ENCODE measurements at regions not wholly inside any gene's neighbourhood (a gene's known extent, or its start where the extent isn't known, plus 50 kb on each side); places are given as distances from the start of the nearest gene placed in this dataset.

DNA sequence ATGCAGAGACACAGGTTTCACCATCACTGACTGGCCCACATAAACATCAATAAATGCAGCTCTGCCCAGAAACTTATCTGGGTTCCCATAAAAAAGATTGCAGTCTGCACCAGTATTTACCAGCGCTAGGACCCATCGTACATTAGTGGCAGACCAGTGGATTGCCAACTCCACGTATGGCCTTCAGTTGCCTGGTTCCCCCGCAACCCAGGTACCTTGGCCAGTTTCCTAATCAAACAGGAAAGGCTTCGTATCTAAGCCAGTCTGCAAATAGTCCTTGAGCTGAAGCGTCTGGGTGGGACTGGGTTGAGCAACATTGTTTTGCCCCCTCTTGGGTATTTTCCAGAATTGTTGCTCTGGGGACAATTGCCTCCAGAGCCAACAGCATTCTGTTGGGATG is 1639.3 kb downstream of the MRPL39 start:
- H3K27ac Mint-ChIP-seq = peak overlapping the region in 1 of 2 donors; percentile 25

DNA sequence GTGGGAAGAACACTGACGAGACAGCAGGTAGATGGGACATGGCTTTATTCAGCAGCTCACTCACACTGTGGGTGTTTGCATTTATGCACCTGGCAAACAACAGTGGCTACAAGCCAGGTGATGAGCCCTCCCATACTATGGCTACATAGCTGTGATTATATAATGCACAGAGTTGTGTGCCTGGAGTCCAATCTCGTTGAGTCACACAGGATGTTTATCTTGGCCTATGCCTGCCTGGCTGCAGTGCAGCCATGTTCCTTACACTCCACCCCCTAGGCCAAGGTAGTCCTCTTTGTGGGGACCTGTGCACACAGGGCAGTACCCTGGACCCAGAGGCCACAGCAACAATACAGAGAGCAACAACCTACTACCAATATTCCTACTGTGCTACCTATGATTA is 1643.8 kb downstream of the MRPL39 start:
- no peak for ATAC-seq
- no peak overlapping the region for H3K27ac ChIP-seq (ENCODE audit: low read length)
- no peaks in the 10 kb centered on the region for H3K9me3 Mint-ChIP-seq

More for the DNA sequence above, 1639.3 kb downstream of the MRPL39 start:
- no peaks in the 10 kb centered on the region for H3K9me3 Mint-ChIP-seq
- peaks cover 20% of the 10 kb centered on the region for H3K4me1 ChIP-seq (ENCODE audit: control insufficient read depth, insufficient read depth, low read length)
- intact Hi-C loops (cut with micrococcal nuclease) = loop anchor here (1.0 kb wide), 1 partner anchor 114 kb away; no protein-coding TSS in a partner anchor
- WGBS (ENCODE audit: insufficient coverage) = 81% methylated on average over 6 of the region's 6 CpGs
- no peak overlapping the region for H3K4me3 Mint-ChIP-seq
- no peaks in the 10 kb centered on the region for H3K36me3 Mint-ChIP-seq
- TF ChIP-seq, protein P1, sequence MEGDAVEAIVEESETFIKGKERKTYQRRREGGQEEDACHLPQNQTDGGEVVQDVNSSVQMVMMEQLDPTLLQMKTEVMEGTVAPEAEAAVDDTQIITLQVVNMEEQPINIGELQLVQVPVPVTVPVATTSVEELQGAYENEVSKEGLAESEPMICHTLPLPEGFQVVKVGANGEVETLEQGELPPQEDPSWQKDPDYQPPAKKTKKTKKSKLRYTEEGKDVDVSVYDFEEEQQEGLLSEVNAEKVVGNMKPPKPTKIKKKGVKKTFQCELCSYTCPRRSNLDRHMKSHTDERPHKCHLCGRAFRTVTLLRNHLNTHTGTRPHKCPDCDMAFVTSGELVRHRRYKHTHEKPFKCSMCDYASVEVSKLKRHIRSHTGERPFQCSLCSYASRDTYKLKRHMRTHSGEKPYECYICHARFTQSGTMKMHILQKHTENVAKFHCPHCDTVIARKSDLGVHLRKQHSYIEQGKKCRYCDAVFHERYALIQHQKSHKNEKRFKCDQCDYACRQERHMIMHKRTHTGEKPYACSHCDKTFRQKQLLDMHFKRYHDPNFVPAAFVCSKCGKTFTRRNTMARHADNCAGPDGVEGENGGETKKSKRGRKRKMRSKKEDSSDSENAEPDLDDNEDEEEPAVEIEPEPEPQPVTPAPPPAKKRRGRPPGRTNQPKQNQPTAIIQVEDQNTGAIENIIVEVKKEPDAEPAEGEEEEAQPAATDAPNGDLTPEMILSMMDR (IDR thresholded peaks at IDR 0.05) = no peak
- no peaks in the 10 kb centered on the region for H3K27me3 ChIP-seq (ENCODE audit: control insufficient read depth, insufficient read depth, low read length)
- H3K4me3 ChIP-seq (ENCODE audit: low read length) = no peak overlapping the region
- H3K27me3 Mint-ChIP-seq (ENCODE audit: low read depth in 2 of 2) = no peaks in the 10 kb centered on the region
- H3K27ac ChIP-seq (ENCODE audit: low read length) = no peak overlapping the region
- H3K4me1 Mint-ChIP-seq = peaks cover 14% of the 10 kb centered on the region in 2 donors
- H3K36me3 ChIP-seq (ENCODE audit: control insufficient read depth, insufficient read depth, low read length) = no peaks in the 10 kb centered on the region
- DNase-seq (no peak), ATAC-seq (no peak)
- H3K9me3 ChIP-seq (ENCODE audit: control insufficient read depth, insufficient read depth, low read length) = no peaks in the 10 kb centered on the region

DNA sequence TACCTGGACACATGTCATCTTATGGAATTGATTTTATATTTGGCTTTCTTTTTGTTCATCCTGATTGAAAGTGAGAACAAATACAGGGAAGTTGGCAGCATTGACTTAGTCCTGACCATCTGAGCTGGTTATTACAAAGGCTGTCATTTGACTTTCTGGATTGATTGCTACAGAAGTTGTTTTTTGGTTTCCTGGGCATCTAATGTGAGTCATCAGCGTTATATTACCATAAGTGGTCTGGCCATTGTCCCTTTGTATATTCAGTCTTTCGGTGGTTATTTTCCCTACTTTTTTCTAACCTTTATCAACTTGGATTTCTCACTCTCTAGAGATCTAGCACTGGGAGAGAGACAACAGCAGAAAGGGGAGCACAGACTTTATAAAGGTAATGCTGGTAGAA is 1646.5 kb downstream of the MRPL39 start:
- Histone ChIP-seq H3K4me3 (ENCODE audit: low read length) (no peak overlapping the region), H3K9me3 (ENCODE audit: control insufficient read depth, insufficient read depth, low read length) (no peaks in the 10 kb centered on the region), H3K4me1 (ENCODE audit: control insufficient read depth, insufficient read depth, low read length) (no peaks in the 10 kb centered on the region), H3K27me3 (ENCODE audit: control insufficient read depth, insufficient read depth, low read length) (no peaks in the 10 kb centered on the region), H3K36me3 (ENCODE audit: control insufficient read depth, insufficient read depth, low read length) (no peaks in the 10 kb centered on the region), H3K27ac (ENCODE audit: low read length) (no peak overlapping the region)
- Mint-ChIP-seq H3K27ac (no peak overlapping the region), H3K4me3 (no peak overlapping the region), H3K27me3 (ENCODE audit: low read depth in 2 of 2) (no peaks in the 10 kb centered on the region), H3K4me1 (peaks cover 0 to under 1% of the 10 kb centered on the region in 2 donors), H3K9me3 (no peaks in the 10 kb centered on the region), H3K36me3 (no peaks in the 10 kb centered on the region)
- ATAC-seq (no peak), DNase-seq (no peak)
- TF ChIP-seq, protein P1 (IDR thresholded peaks at IDR 0.05) = no peak
- 86% methylated on average over 2 of the region's 2 CpGs for WGBS (ENCODE audit: insufficient coverage)
- intact Hi-C loops (cut with micrococcal nuclease) = no loop called here

More for the DNA sequence above, 1643.8 kb downstream of the MRPL39 start:
- DNase-seq = no peak
- no peaks in the 10 kb centered on the region for H3K36me3 ChIP-seq (ENCODE audit: control insufficient read depth, insufficient read depth, low read length)
- Mint-ChIP-seq H3K36me3 (no peaks in the 10 kb centered on the region), H3K4me1 (peaks cover 3 to 4% of the 10 kb centered on the region in 2 donors), H3K27ac (no peak overlapping the region), H3K4me3 (no peak overlapping the region), H3K27me3 (ENCODE audit: low read depth in 2 of 2) (no peaks in the 10 kb centered on the region)
- H3K9me3 ChIP-seq (ENCODE audit: control insufficient read depth, insufficient read depth, low read length) = no peaks in the 10 kb centered on the region
- no peak overlapping the region for H3K4me3 ChIP-seq (ENCODE audit: low read length)
- TF ChIP-seq, protein P1 (IDR thresholded peaks at IDR 0.05) = no peak
- H3K27me3 ChIP-seq (ENCODE audit: control insufficient read depth, insufficient read depth, low read length) = no peaks in the 10 kb centered on the region
- peaks cover 10% of the 10 kb centered on the region for H3K4me1 ChIP-seq (ENCODE audit: control insufficient read depth, insufficient read depth, low read length)
- intact Hi-C loops (cut with micrococcal nuclease) = no loop called here
- 75% methylated on average over 2 of the region's 2 CpGs for WGBS (ENCODE audit: insufficient coverage)

DNA sequence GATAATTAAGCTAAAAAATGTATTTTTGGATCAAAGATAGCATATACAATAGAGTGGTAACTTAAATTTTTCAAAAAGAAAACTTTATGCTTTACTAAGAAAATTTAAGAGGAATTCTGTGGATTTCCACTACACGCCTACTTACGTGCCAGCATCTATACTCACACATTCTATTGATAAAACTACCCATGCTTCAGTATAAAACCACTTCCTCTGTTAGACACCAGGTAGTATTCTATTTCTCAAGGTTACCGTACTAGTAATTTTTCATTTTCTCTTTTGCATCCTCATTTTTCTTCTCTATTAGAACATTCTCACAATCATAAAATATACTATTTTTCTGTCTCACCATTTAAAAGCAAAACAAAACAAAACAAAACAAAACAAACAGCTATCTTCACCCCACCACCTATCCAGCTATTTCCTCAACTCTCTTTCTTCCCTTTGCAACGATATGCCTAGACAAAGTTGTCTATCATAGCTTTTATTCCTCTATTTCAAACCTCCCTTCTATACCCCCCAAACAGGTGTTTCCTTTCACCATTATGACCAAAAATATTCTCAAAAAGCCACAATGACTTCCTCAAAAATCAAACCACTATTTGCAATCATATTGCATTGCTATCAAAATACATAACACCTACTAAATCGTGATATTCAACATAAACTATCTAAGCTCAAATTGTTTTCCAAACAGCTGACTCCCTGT is 1652.0 kb downstream of the MRPL39 start:
- Histone ChIP-seq H3K27me3 (ENCODE audit: control insufficient read depth, insufficient read depth, low read length) (no peaks in the 10 kb centered on the region), H3K4me3 (ENCODE audit: low read length) (no peak overlapping the region), H3K4me1 (ENCODE audit: control insufficient read depth, insufficient read depth, low read length) (no peaks in the 10 kb centered on the region), H3K36me3 (ENCODE audit: control insufficient read depth, insufficient read depth, low read length) (no peaks in the 10 kb centered on the region), H3K9me3 (ENCODE audit: control insufficient read depth, insufficient read depth, low read length) (no peaks in the 10 kb centered on the region), H3K27ac (ENCODE audit: low read length) (no peak overlapping the region)
- Mint-ChIP-seq H3K27me3 (ENCODE audit: low read depth in 2 of 2) (no peaks in the 10 kb centered on the region), H3K4me1 (peaks cover 16 to 18% of the 10 kb centered on the region in 2 donors), H3K27ac (no peak overlapping the region), H3K9me3 (no peaks in the 10 kb centered on the region), H3K36me3 (no peaks in the 10 kb centered on the region), H3K4me3 (peak overlapping the region; percentile 65)
- intact Hi-C loops (cut with micrococcal nuclease) = no loop called here
- WGBS (ENCODE audit: insufficient coverage) = 4% methylated on average over 5 of the region's 5 CpGs
- no peak for ATAC-seq
- TF ChIP-seq, protein P1 (IDR thresholded peaks at IDR 0.05) = no peak
- no peak for DNase-seq

Data from natural killer cell (primary cell).